ENCODE measurements at regions not wholly inside any gene's neighbourhood (a gene's known extent, or its start where the extent isn't known, plus 50 kb on each side); places are given as distances from the start of the nearest gene placed in this dataset.

DNA sequence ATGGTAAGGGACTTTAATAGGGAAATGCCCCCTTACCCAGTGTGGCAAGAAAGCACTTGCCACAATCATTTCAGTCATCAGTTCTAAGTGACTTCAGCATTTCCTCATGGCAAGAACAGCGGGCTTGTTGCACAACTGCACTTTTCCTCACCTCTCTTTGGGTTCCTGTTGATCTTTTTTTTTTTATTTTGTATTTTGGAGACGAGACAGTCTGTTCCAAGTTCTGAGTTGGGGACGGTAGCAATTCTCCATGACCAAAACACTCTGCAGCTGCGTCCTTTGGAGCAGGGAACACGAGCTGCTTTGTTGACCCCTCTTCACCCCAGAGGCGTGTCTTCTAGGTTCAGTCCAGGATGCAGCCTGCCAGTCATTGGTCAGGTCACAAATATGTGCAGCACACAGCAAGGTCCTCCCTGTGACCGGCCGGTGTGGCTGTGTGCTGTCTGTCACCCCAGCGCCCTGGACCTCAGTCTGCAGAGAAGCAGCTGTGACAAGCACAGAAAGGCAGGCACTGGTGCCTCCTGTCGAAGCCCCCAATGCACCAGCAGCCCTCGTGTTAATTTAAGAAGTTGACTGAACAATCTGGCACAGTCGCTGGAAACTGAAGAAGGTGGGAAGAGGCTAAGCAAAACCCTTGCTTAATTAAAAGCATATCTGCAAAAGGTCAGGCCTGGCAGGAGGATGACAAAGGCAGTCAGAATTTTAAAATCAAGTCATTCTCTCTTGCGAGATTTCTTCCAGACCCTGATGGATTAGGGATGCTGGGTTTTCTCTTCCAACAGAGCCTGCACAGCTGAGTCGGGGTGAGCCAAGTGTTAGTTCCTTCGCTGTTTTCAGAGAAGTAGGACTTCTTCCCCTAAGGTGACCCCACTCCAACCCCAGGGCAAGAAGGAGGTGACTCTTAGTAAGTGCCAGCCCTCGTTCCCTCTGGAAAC lies 96.7 kb upstream of the COPS8 start:
- Mint-ChIP-seq H3K36me3 (ENCODE audit: unreplicated experiment) (no peaks in the 10 kb centered on the region), H3K4me3 (ENCODE audit: unreplicated experiment) (no peak overlapping the region), H3K4me1 (ENCODE audit: unreplicated experiment) (peaks cover 6% of the 10 kb centered on the region), H3K27me3 (ENCODE audit: unreplicated experiment) (peaks cover 61% of the 10 kb centered on the region), H3K9me3 (ENCODE audit: unreplicated experiment) (peaks cover 11% of the 10 kb centered on the region), H3K27ac (ENCODE audit: unreplicated experiment) (no peak overlapping the region)
- TF ChIP-seq, protein P1, sequence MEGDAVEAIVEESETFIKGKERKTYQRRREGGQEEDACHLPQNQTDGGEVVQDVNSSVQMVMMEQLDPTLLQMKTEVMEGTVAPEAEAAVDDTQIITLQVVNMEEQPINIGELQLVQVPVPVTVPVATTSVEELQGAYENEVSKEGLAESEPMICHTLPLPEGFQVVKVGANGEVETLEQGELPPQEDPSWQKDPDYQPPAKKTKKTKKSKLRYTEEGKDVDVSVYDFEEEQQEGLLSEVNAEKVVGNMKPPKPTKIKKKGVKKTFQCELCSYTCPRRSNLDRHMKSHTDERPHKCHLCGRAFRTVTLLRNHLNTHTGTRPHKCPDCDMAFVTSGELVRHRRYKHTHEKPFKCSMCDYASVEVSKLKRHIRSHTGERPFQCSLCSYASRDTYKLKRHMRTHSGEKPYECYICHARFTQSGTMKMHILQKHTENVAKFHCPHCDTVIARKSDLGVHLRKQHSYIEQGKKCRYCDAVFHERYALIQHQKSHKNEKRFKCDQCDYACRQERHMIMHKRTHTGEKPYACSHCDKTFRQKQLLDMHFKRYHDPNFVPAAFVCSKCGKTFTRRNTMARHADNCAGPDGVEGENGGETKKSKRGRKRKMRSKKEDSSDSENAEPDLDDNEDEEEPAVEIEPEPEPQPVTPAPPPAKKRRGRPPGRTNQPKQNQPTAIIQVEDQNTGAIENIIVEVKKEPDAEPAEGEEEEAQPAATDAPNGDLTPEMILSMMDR (IDR thresholded peaks at IDR 0.05), result no peak
- no peak for DNase-seq (ENCODE audit: extremely low spot score, unreplicated experiment)

- DNase-seq (ENCODE audit: extremely low spot score, unreplicated experiment), result no peak
- H3K4me3 Mint-ChIP-seq (ENCODE audit: unreplicated experiment), result no peak overlapping the region
- peaks cover 5% of the 10 kb centered on the region for H3K9me3 Mint-ChIP-seq (ENCODE audit: unreplicated experiment)
- H3K4me1 Mint-ChIP-seq (ENCODE audit: unreplicated experiment), result peaks cover 6% of the 10 kb centered on the region
- peaks cover 59% of the 10 kb centered on the region for H3K27me3 Mint-ChIP-seq (ENCODE audit: unreplicated experiment)
- TF ChIP-seq, protein P1 (IDR thresholded peaks at IDR 0.05), result no peak
- no peak overlapping the region for H3K27ac Mint-ChIP-seq (ENCODE audit: unreplicated experiment)
- no peaks in the 10 kb centered on the region for H3K36me3 Mint-ChIP-seq (ENCODE audit: unreplicated experiment)
These were observed 95.1 kb upstream of the COPS8 start for GRCh38 chr2:236990552-236990951.

- no peak overlapping the region for H3K4me3 Mint-ChIP-seq (ENCODE audit: unreplicated experiment)
- no peaks in the 10 kb centered on the region for H3K36me3 Mint-ChIP-seq (ENCODE audit: unreplicated experiment)
- peaks cover 5% of the 10 kb centered on the region for H3K9me3 Mint-ChIP-seq (ENCODE audit: unreplicated experiment)
- TF ChIP-seq, protein P1 (IDR thresholded peaks at IDR 0.05), result no peak
- no peak for DNase-seq (ENCODE audit: extremely low spot score, unreplicated experiment)
- no peak overlapping the region for H3K27ac Mint-ChIP-seq (ENCODE audit: unreplicated experiment)
- H3K27me3 Mint-ChIP-seq (ENCODE audit: unreplicated experiment), result peaks cover 62% of the 10 kb centered on the region
- peaks cover 7% of the 10 kb centered on the region for H3K4me1 Mint-ChIP-seq (ENCODE audit: unreplicated experiment)
These were observed 93.8 kb upstream of the COPS8 start for GRCh38 chr2:236991874-236992273.

GRCh38 chr2:236993286-236993685 lies 92.4 kb upstream of the COPS8 start:
- Mint-ChIP-seq H3K4me1 (ENCODE audit: unreplicated experiment) (peaks cover 20% of the 10 kb centered on the region), H3K36me3 (ENCODE audit: unreplicated experiment) (no peaks in the 10 kb centered on the region), H3K4me3 (ENCODE audit: unreplicated experiment) (no peak overlapping the region), H3K27me3 (ENCODE audit: unreplicated experiment) (peaks cover 66% of the 10 kb centered on the region), H3K9me3 (ENCODE audit: unreplicated experiment) (peaks cover 5% of the 10 kb centered on the region), H3K27ac (ENCODE audit: unreplicated experiment) (no peak overlapping the region)
- TF ChIP-seq, protein P1 (IDR thresholded peaks at IDR 0.05), result no peak
- DNase-seq (ENCODE audit: extremely low spot score, unreplicated experiment), result no peak

GRCh38 chr2:236994361-236994760 lies 91.3 kb upstream of the COPS8 start:
- Mint-ChIP-seq H3K27me3 (ENCODE audit: unreplicated experiment) (peaks cover 65% of the 10 kb centered on the region), H3K4me3 (ENCODE audit: unreplicated experiment) (no peak overlapping the region), H3K4me1 (ENCODE audit: unreplicated experiment) (peaks cover 18% of the 10 kb centered on the region), H3K9me3 (ENCODE audit: unreplicated experiment) (peaks cover 5% of the 10 kb centered on the region), H3K27ac (ENCODE audit: unreplicated experiment) (no peak overlapping the region), H3K36me3 (ENCODE audit: unreplicated experiment) (no peaks in the 10 kb centered on the region)
- DNase-seq (ENCODE audit: extremely low spot score, unreplicated experiment), result no peak
- TF ChIP-seq, protein P1 (IDR thresholded peaks at IDR 0.05), result no peak

All from osteocyte (in vitro differentiated cells).